H1 (cell line): ENCODE measurements at regions not wholly inside any gene's neighbourhood (a gene's known extent, or its start where the extent isn't known, plus 50 kb on each side); places are given as distances from the start of the nearest gene placed in this dataset.

Experiments used
- CTCF ChIA-PET: fragments of 300-600 bp; sonication (Branson Sonifier 250); formaldehyde crosslinking; loops from one replicate; lab custom pipeline; 2021; ENCODE audit not compliant: partially characterized antibody; lab: Charles Lee
- POLR2A ChIA-PET: fragments of 300-600 bp; sonication (Branson Sonifier 250); formaldehyde crosslinking; loops from one replicate; lab custom pipeline; 2021; ENCODE audit warnings: inconsistent platforms; ENCODE audit not compliant: partially characterized antibody; lab: Charles Lee
- DNase-seq, 2 experiments: peaks; one replicate each; pipeline versions ENCODE4 v3.0.0 to v3.0.0-alpha.2; 2010 to 2022; ENCODE audit warnings: low spot score in 2 of 2, low read depth in 1 of 2, mixed read lengths in 1 of 2
- FAIRE-seq: peaks from 2 replicates; lab custom pipeline; 2011; peaks lifted over from hg19 to GRCh38; lab: Jason Lieb, UNC
- H2AFZ ChIP-seq: 2 replicates; pipeline ENCODE4 v1.8.1; 2012; ENCODE audit warnings: low read length, inconsistent platforms
- H2AK5ac ChIP-seq: 2 replicates; pipeline ENCODE4 v1.6.1; 2013; ENCODE audit warnings: low read depth, low read length
- H2BK120ac ChIP-seq: replicated peaks from 2 replicates; pipeline ENCODE3; 2013; ENCODE audit warnings: low read depth, low read length, inconsistent platforms
- H2BK12ac ChIP-seq: 2 replicates; pipeline ENCODE4 v1.6.1; 2013; ENCODE audit warnings: low read depth, low read length
- H2BK15ac ChIP-seq: 2 replicates; pipeline ENCODE4 v1.6.1; 2013; ENCODE audit warnings: low read length
- H2BK20ac ChIP-seq: 2 replicates; pipeline ENCODE4 v1.6.1; 2013; ENCODE audit warnings: low read length
- H2BK5ac ChIP-seq: 2 replicates; pipeline ENCODE4 v1.6.1; 2013; ENCODE audit warnings: low read depth, low read length
- H3K14ac ChIP-seq: 2 replicates; pipeline ENCODE4 v1.6.1; 2013; ENCODE audit warnings: inconsistent platforms; ENCODE audit not compliant: insufficient read length
- H3K18ac ChIP-seq: 2 replicates; pipeline ENCODE4 v1.6.1; 2013; ENCODE audit warnings: low read length; ENCODE audit errors: extremely low read depth
- H3K23ac ChIP-seq: 2 replicates; pipeline ENCODE4 v1.6.1; 2013; ENCODE audit warnings: inconsistent platforms; ENCODE audit not compliant: insufficient read length
- H3K23me2 ChIP-seq: 2 replicates; pipeline ENCODE4 v1.6.1; 2013; ENCODE audit warnings: low read depth, low read length
- H3K27ac ChIP-seq: 2 replicates; pipeline ENCODE4 v1.6.1; 2011; ENCODE audit warnings: low read depth, low read length, inconsistent platforms
- H3K27me3 ChIP-seq, 4 experiments: replicated peaks in 1 of 4; 1 replicate in 1 of 4; 2 replicates in 3 of 4; pipeline versions ENCODE4 v1.6.1 to v1.8.1; 2011 to 2013; ENCODE audit warnings: low read length in 3 of 4, mild to moderate bottlenecking in 3 of 4, inconsistent platforms in 2 of 4, mixed read lengths in 2 of 4, moderate library complexity in 1 of 4; ENCODE audit not compliant: control insufficient read depth in 3 of 4, insufficient read depth in 3 of 4; ENCODE audit errors: extremely low read depth in 1 of 4
- H3K36me3 ChIP-seq, 4 experiments: 2 replicates each; pipeline versions ENCODE4 v1.6.1 to v1.8.1; 2011 to 2013; ENCODE audit warnings: mild to moderate bottlenecking in 4 of 4, low read length in 3 of 4, moderate library complexity in 2 of 4, control low read depth in 1 of 4, inconsistent platforms in 1 of 4; ENCODE audit not compliant: insufficient read depth in 4 of 4, control insufficient read depth in 2 of 4
- H3K4ac ChIP-seq: replicated peaks from 2 replicates; pipeline ENCODE3; 2013; ENCODE audit warnings: low read length, low read depth, mixed read lengths, inconsistent platforms; ENCODE audit not compliant: insufficient read length
- H3K4me1 ChIP-seq, 4 experiments: replicated peaks in 1 of 4; 1 replicate in 1 of 4; 2 replicates in 3 of 4; pipeline versions ENCODE4 v1.6.1 to v1.8.1; 2011 to 2013; ENCODE audit warnings: low read length in 3 of 4, inconsistent platforms in 2 of 4, mixed read lengths in 1 of 4; ENCODE audit not compliant: insufficient read depth in 4 of 4, control insufficient read depth in 3 of 4
- H3K4me2 ChIP-seq, 2 experiments: 2 replicates each; pipeline versions ENCODE4 v1.6.1 to v1.8.1; 2011 to 2013; ENCODE audit warnings: low read depth in 2 of 2, low read length in 2 of 2, control low read depth in 1 of 2, inconsistent platforms in 1 of 2, mild to moderate bottlenecking in 1 of 2; ENCODE audit not compliant: insufficient read depth in 1 of 2
- H3K4me3 ChIP-seq, 4 experiments: fragments of 200-600, 300-600 bp in 1 of 4; sonication (generic), shearing (Covaris generic), sonication (Bioruptor Twin) in 1 of 4; 2 replicates each; pipeline versions ENCODE4 v1.5.1 to v1.8.1; 2011 to 2016; ENCODE audit warnings: low read length in 4 of 4, low read depth in 3 of 4, control low read depth in 2 of 4, inconsistent platforms in 2 of 4, mild to moderate bottlenecking in 2 of 4, mixed read lengths in 1 of 4, moderate library complexity in 1 of 4; ENCODE audit not compliant: insufficient read depth in 2 of 4; ENCODE audit errors: extremely low read depth in 1 of 4
- H3K56ac ChIP-seq: replicated peaks from 2 replicates; pipeline ENCODE3; 2013; ENCODE audit warnings: low read depth, mild to moderate bottlenecking, mixed read lengths, low read length, inconsistent platforms; ENCODE audit not compliant: insufficient read length
- H3K79me1 ChIP-seq: 2 replicates; pipeline ENCODE4 v1.6.1; 2013; ENCODE audit warnings: low read depth, low read length, control low read depth
- H3K79me2 ChIP-seq, 2 experiments: 2 replicates each; pipeline versions ENCODE4 v1.6.1 to v1.8.1; 2012 to 2013; ENCODE audit warnings: low read length in 2 of 2, mild to moderate bottlenecking in 2 of 2, inconsistent platforms in 1 of 2; ENCODE audit not compliant: insufficient read depth in 2 of 2, control insufficient read depth in 1 of 2
- H3K9ac ChIP-seq, 4 experiments: replicated peaks in 1 of 4; 1 replicate in 1 of 4; 2 replicates in 3 of 4; pipeline versions ENCODE4 v1.6.1 to v1.8.1; 2011 to 2013; ENCODE audit warnings: low read depth in 3 of 4, low read length in 3 of 4, control low read depth in 2 of 4, mild to moderate bottlenecking in 2 of 4, moderate library complexity in 2 of 4, inconsistent platforms in 1 of 4; ENCODE audit errors: extremely low read depth in 1 of 4
- H3K9me3 ChIP-seq, 2 experiments: 2 replicates each; pipeline versions ENCODE4 v1.6.1 to v1.8.1; 2012 to 2013; ENCODE audit warnings: mild to moderate bottlenecking in 2 of 2, moderate library complexity in 2 of 2, control low read depth in 1 of 2, inconsistent platforms in 1 of 2, low read depth in 1 of 2, low read length in 1 of 2, mixed read lengths in 1 of 2; ENCODE audit not compliant: insufficient read depth in 2 of 2
- H4K20me1 ChIP-seq, 2 experiments: replicated peaks in 1 of 2; 2 replicates each; pipeline versions ENCODE3 to v1.8.1; 2011 to 2013; ENCODE audit warnings: inconsistent platforms in 2 of 2, low read length in 2 of 2, mild to moderate bottlenecking in 1 of 2; ENCODE audit not compliant: insufficient read depth in 2 of 2, control insufficient read depth in 1 of 2
- H4K5ac ChIP-seq: 2 replicates; pipeline ENCODE4 v1.6.1; 2013; ENCODE audit warnings: low read length, low read depth, mixed read lengths, inconsistent platforms; ENCODE audit not compliant: insufficient read length
- H4K8ac ChIP-seq: 2 replicates; pipeline ENCODE4 v1.8.0; 2013; ENCODE audit warnings: mild to moderate bottlenecking, moderate library complexity, low read length, inconsistent platforms; ENCODE audit not compliant: insufficient read depth; ENCODE audit errors: extremely low read depth
- H4K91ac ChIP-seq: replicated peaks from 2 replicates; pipeline ENCODE3; 2013; ENCODE audit warnings: low read length, mixed read lengths, inconsistent platforms; ENCODE audit not compliant: insufficient read length
- EZH2 ChIP-seq: fragments of 200-600 bp; sonication (generic); IDR thresholded peaks from 2 replicates; pipeline ENCODE4 v1.7.1; 2012; ENCODE audit warnings: low read depth, mild to moderate bottlenecking, moderate library complexity, low read length, inconsistent platforms; ENCODE audit not compliant: severe bottlenecking
- POLR2A ChIP-seq, 2 experiments: IDR thresholded peaks; 1 replicate in 1 of 2; 2 replicates in 1 of 2; pipeline ENCODE4 v1.6.1; 2011; ENCODE audit warnings: low read depth in 2 of 2, low read length in 2 of 2, mild to moderate bottlenecking in 2 of 2; ENCODE audit errors: control extremely low read depth in 1 of 2
- ZNF274 ChIP-seq: IDR thresholded peaks from 2 replicates; pipeline ENCODE4 v1.7.0; 2012; ENCODE audit warnings: low read length, borderline replicate concordance; ENCODE audit errors: extremely low read depth
- WGBS, 2 experiments: shearing (Covaris generic) in 1 of 2; methylation state at CpG; one replicate each; pipeline versions ENCODE4 v1.1.6 to v1.1.7; 2013 to 2015; ENCODE audit warnings: low lambda C conversion rate in 2 of 2, mixed read lengths in 2 of 2, inconsistent platforms in 1 of 2, low coverage in 1 of 2, missing lambda C conversion rate in 1 of 2; ENCODE audit not compliant: insufficient replicate concordance in 2 of 2, insufficient coverage in 1 of 2, insufficient read length in 1 of 2; ENCODE audit errors: extremely low coverage in 1 of 2, missing lambda C conversion rate in 1 of 2; 5-methylcytosine and 5-hydroxymethylcytosine counted together

DNA sequence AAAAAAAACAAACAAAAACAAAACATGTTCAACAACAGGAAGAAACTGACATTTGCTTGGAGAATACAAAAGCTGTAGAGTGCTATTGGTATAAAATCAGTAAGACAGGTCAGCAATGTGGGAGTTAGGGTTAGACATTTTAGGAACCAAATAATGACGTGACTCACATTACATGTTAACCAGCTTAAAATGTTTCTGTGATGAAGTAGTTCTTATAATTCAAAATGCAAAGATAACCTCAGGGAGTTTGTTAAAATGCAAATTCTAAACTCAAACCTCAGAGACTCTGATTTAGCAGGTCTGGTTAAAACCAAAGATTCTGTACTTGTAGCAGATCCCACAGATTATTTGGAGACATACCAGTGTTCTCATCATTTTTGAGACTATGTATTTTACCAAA, 549.4 kb upstream of the SLITRK1 start:
- H3K36me3 ChIP-seq: no peaks in the 10 kb centered on the region
- H3K79me1 ChIP-seq: no peaks in the 10 kb centered on the region
- H4K5ac ChIP-seq: no peak overlapping the region
- H3K27ac ChIP-seq: no peak overlapping the region
- no peaks in the 10 kb centered on the region for H4K20me1 ChIP-seq
- H3K4me2 ChIP-seq: no peak overlapping the region
- POLR2A ChIA-PET: no interaction called here
- no peak overlapping the region for H2BK120ac ChIP-seq
- no peak overlapping the region for H3K4me3 ChIP-seq
- H2AFZ ChIP-seq: no peak overlapping the region
- H3K27me3 ChIP-seq: no peaks in the 10 kb centered on the region
- DNase-seq: no peak
- no peak overlapping the region for H3K14ac ChIP-seq
- H2BK5ac ChIP-seq: no peak overlapping the region
- no peak overlapping the region for H3K4ac ChIP-seq
- no peaks in the 10 kb centered on the region for H3K79me2 ChIP-seq
- H3K4me1 ChIP-seq: no peaks in the 10 kb centered on the region
- H4K91ac ChIP-seq: no peak overlapping the region
- FAIRE-seq: no peak
- no peak overlapping the region for H2BK15ac ChIP-seq
- no peak overlapping the region for H4K8ac ChIP-seq
- H3K23ac ChIP-seq: no peak overlapping the region
- H3K23me2 ChIP-seq: no peaks in the 10 kb centered on the region
- no peak overlapping the region for H3K9ac ChIP-seq
- CTCF ChIA-PET: interaction anchor here (0.7 kb wide), 2 partner anchors 29 to 217 kb away, joined by 3 read pairs; no protein-coding TSS in a partner anchor
- H2BK12ac ChIP-seq: no peak overlapping the region
- no peak overlapping the region for H2BK20ac ChIP-seq
- no peak overlapping the region for H2AK5ac ChIP-seq
- H3K18ac ChIP-seq: no peak overlapping the region
- H3K56ac ChIP-seq: no peak overlapping the region
- H3K9me3 ChIP-seq: no peaks in the 10 kb centered on the region
- WGBS, 2 experiments: 74% methylated on average over 1 of the region's 1 CpG; no CpG with 5 or more reads in 1 of the 2 experiments
- TF ChIP-seq EZH2: no peak
- no peak for TF ChIP-seq ZNF274
- no peak for TF ChIP-seq POLR2A (IDR thresholded peaks at IDR 0.05; ENCODE audit: control extremely low read depth in 1 of 2, low read depth in 2 of 2, low read length in 2 of 2)
